HUES64 (cell line): ENCODE measurements at regions not wholly inside any gene's neighbourhood (a gene's known extent, or its start where the extent isn't known, plus 50 kb on each side); places are given as distances from the start of the nearest gene placed in this dataset.

Experiments used
- H3K27ac ChIP-seq: 2 replicates; pipeline ENCODE4 v1.7.0; 2013; ENCODE audit warnings: low read depth, low read length, inconsistent platforms
- H3K27me3 ChIP-seq: 2 replicates; pipeline ENCODE4 v1.6.1; 2013; ENCODE audit warnings: mild to moderate bottlenecking, low read length; ENCODE audit not compliant: insufficient read depth
- H3K36me3 ChIP-seq: 2 replicates; pipeline ENCODE4 v1.6.1; 2013; ENCODE audit warnings: mild to moderate bottlenecking, low read length; ENCODE audit not compliant: insufficient read depth
- H3K4me1 ChIP-seq: 2 replicates; pipeline ENCODE4 v1.6.1; 2013; ENCODE audit warnings: mild to moderate bottlenecking, low read length, moderate library complexity; ENCODE audit not compliant: insufficient read depth
- H3K4me3 ChIP-seq: 2 replicates; pipeline ENCODE4 v1.5.1; 2013; ENCODE audit warnings: mild to moderate bottlenecking, low read length, moderate library complexity
- H3K9ac ChIP-seq: 2 replicates; pipeline ENCODE4 v1.6.1; 2013; ENCODE audit warnings: mild to moderate bottlenecking, low read depth, low read length
- H3K9me3 ChIP-seq: 2 replicates; pipeline ENCODE4 v1.6.1; 2013; ENCODE audit warnings: low read depth, low read length; ENCODE audit not compliant: insufficient read depth
- WGBS: fragments of 150-250, 120-280 bp; methylation state at CpG from one replicate; pipeline ENCODE4 v1.1.7; 2013; ENCODE audit warnings: missing lambda C conversion rate; 5-methylcytosine and 5-hydroxymethylcytosine counted together

GRCh38 chr12:126400831-126401230, 1335.6 kb downstream of the AACS start:
- no peaks in the 10 kb centered on the region for H3K36me3 ChIP-seq
- no peak overlapping the region for H3K9ac ChIP-seq
- H3K27me3 ChIP-seq: no peaks in the 10 kb centered on the region
- no peak overlapping the region for H3K27ac ChIP-seq
- H3K9me3 ChIP-seq: peaks cover 28% of the 10 kb centered on the region
- no peaks in the 10 kb centered on the region; the same call in 1 of the 2 replicates for H3K4me1 ChIP-seq
- no peak overlapping the region for H3K4me3 ChIP-seq

GRCh38 chr12:126404293-126404881, 1339.2 kb downstream of the AACS start:
- WGBS: 96% methylated on average over 5 of the region's 5 CpGs
- H3K4me1 ChIP-seq: no peaks in the 10 kb centered on the region; the same call in 1 of the 2 replicates
- H3K36me3 ChIP-seq: no peaks in the 10 kb centered on the region
- H3K27me3 ChIP-seq: no peaks in the 10 kb centered on the region
- H3K27ac ChIP-seq: no peak overlapping the region
- no peak overlapping the region for H3K9ac ChIP-seq
- H3K9me3 ChIP-seq: peaks cover 3% of the 10 kb centered on the region; the same call in 1 of the 2 replicates
- no peak overlapping the region for H3K4me3 ChIP-seq

GRCh38 chr12:126418400-126418799, 1353.2 kb downstream of the AACS start:
- WGBS: 69% methylated on average over 4 of the region's 5 CpGs
- H3K27ac ChIP-seq: no peak overlapping the region; the same call in 1 of the 2 replicates
- 0 out of 2 replicates have a peak, but pooled peaks cover 5% of the 10 kb centered on the region for H3K4me1 ChIP-seq
- no peak overlapping the region for H3K4me3 ChIP-seq
- no peaks in the 10 kb centered on the region for H3K27me3 ChIP-seq
- H3K9ac ChIP-seq: no peak overlapping the region
- H3K36me3 ChIP-seq: no peaks in the 10 kb centered on the region
- no peaks in the 10 kb centered on the region for H3K9me3 ChIP-seq

GRCh38 chr12:126419131-126419530, 1353.9 kb downstream of the AACS start:
- no peaks in the 10 kb centered on the region for H3K9me3 ChIP-seq
- H3K27ac ChIP-seq: peak overlapping the region; percentile 17; the same call in 1 of the 2 replicates
- H3K4me3 ChIP-seq: no peak overlapping the region
- 36% methylated on average over 2 of the region's 2 CpGs for WGBS
- H3K27me3 ChIP-seq: no peaks in the 10 kb centered on the region
- 0 out of 2 replicates have a peak, but pooled peaks cover 5% of the 10 kb centered on the region for H3K4me1 ChIP-seq
- H3K9ac ChIP-seq: no peak overlapping the region
- H3K36me3 ChIP-seq: no peaks in the 10 kb centered on the region

DNA sequence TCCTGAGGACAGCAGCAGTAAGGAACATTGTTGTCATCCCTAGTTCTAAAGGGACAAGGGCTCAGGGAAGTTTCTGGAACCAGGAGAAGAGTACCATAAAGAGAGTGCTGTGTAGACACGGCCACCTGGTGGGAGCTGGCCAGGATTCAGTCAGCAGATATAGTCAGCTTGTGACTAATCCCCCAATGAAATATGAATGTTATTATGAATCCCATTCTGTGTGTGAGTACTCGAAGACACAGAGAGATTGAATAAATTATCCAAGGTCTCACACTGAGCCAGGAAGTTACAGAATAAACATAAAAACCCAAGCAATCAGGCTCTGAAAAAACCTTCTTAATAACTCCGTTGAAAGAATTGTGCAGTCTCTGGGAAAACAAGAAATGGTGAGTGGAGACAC, 1359.5 kb downstream of the AACS start:
- Histone ChIP-seq H3K9ac (no peak overlapping the region), H3K4me1 (no peaks in the 10 kb centered on the region), H3K4me3 (no peak overlapping the region), H3K36me3 (no peaks in the 10 kb centered on the region), H3K27ac (no peak overlapping the region), H3K9me3 (0 out of 2 replicates have a peak, but pooled peaks cover 3% of the 10 kb centered on the region), H3K27me3 (no peaks in the 10 kb centered on the region)
- 88% methylated on average over 3 of the region's 3 CpGs for WGBS

GRCh38 chr12:126425264-126425663, 1360.0 kb downstream of the AACS start:
- Histone ChIP-seq H3K4me3 (no peak overlapping the region), H3K27me3 (no peaks in the 10 kb centered on the region), H3K36me3 (no peaks in the 10 kb centered on the region), H3K27ac (no peak overlapping the region), H3K9me3 (0 out of 2 replicates have a peak, but pooled peaks cover 3% of the 10 kb centered on the region), H3K9ac (no peak overlapping the region), H3K4me1 (no peaks in the 10 kb centered on the region)
- WGBS: 84% methylated on average over 5 of the region's 7 CpGs

DNA sequence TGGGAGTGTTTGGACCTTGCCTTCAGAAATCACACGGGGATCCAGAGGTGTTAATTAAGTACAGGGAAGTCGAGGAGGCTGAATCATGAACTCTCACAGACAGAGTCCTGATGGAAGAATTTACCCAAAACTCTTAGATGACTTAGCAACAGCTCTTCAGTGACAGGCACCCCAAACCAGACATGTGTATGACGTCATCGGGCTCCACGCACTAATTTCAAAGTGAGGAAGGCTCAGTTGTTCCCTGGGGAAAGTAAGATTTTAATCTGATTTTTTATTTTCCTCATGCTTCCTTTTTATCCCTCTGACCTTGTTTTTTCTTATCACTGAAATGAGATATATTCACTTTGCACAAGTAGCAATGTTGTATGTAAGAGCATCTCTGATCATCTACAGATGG, 1363.5 kb downstream of the AACS start:
- Histone ChIP-seq H3K4me3 (no peak overlapping the region), H3K9ac (no peak overlapping the region), H3K27ac (no peak overlapping the region), H3K27me3 (no peaks in the 10 kb centered on the region), H3K9me3 (0 out of 2 replicates have a peak, but pooled peaks cover 3% of the 10 kb centered on the region), H3K36me3 (no peaks in the 10 kb centered on the region), H3K4me1 (0 out of 2 replicates have a peak, but pooled peaks cover 6% of the 10 kb centered on the region)
- 98% methylated on average over 5 of the region's 5 CpGs for WGBS

DNA sequence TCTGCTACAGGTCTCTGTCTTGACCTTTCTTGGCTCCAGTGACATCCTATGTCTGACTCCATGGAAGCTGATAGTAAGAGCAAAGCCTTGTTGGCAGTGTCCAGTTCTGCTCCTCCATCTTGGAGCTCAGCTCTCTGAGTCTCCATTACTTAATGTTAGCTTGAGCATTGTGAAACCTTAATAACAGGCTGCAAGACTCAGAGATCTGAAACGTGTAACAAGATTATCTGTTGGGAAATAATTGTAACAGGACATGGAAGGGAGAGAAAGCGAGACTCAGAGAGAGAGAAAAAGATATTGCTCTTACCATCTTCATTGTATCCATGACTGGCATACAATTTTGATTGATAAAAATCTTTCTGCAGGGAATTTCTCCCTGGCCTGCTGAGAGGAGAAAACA, 1365.7 kb downstream of the AACS start:
- 0 out of 2 replicates have a peak, but pooled peaks cover 6% of the 10 kb centered on the region for H3K4me1 ChIP-seq
- no peaks in the 10 kb centered on the region for H3K27me3 ChIP-seq
- no peaks in the 10 kb centered on the region for H3K36me3 ChIP-seq
- WGBS: 83% methylated on average over 2 of the region's 2 CpGs
- 0 out of 2 replicates have a peak, but pooled peaks cover 3% of the 10 kb centered on the region for H3K9me3 ChIP-seq
- H3K4me3 ChIP-seq: no peak overlapping the region
- H3K27ac ChIP-seq: no peak overlapping the region
- no peak overlapping the region for H3K9ac ChIP-seq

DNA sequence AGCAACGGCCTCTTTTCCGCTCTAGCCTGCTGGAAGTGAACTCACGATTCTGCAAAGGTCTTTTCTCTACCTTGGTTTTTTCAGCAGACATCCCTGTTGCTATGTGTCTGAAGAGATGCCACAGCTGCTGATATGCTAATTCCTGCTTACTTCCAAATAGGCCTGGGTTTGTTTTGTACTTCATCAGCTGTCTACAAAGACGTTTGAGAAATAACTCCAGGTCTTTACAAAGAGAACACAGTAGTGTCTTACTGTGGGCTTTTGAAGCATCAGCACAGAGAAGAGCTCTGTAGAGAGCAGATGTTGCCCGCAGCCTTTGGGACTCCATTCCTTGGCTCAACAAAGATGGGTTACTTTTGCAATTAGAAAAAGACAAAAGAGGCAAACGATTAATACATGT, 1366.5 kb downstream of the AACS start:
- no peaks in the 10 kb centered on the region for H3K36me3 ChIP-seq
- 0 out of 2 replicates have a peak, but pooled peaks cover 3% of the 10 kb centered on the region for H3K9me3 ChIP-seq
- no peak overlapping the region for H3K27ac ChIP-seq
- 0 out of 2 replicates have a peak, but pooled peaks cover 6% of the 10 kb centered on the region for H3K4me1 ChIP-seq
- no peak overlapping the region for H3K9ac ChIP-seq
- 76% methylated on average over 6 of the region's 6 CpGs for WGBS
- no peak overlapping the region for H3K4me3 ChIP-seq
- H3K27me3 ChIP-seq: no peaks in the 10 kb centered on the region

DNA sequence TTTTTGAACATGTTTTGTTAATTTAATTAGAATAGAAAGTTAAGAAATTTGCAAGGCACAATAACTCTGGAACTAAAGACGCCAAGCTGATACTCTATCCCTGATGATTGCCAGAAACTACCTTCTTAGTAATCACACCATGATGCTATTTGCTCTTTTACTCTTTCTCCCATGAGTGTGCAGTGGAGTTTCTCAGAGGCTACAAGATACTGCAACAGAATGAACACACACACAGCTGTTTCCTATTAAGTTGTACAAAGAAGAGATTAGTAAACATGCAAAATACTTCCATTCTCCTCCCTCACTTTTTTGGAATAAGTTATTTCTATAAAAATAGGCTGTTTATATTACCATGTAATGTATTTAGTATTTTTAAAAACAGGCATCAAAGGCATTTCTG, 1367.5 kb downstream of the AACS start:
- H3K4me1 ChIP-seq: 0 out of 2 replicates have a peak, but pooled peaks cover 6% of the 10 kb centered on the region
- no peak overlapping the region for H3K4me3 ChIP-seq
- no peaks in the 10 kb centered on the region for H3K27me3 ChIP-seq
- 100% methylated on average over 1 of the region's 1 CpG for WGBS
- no peaks in the 10 kb centered on the region for H3K36me3 ChIP-seq
- H3K27ac ChIP-seq: no peak overlapping the region
- 0 out of 2 replicates have a peak, but pooled peaks cover 3% of the 10 kb centered on the region for H3K9me3 ChIP-seq
- no peak overlapping the region for H3K9ac ChIP-seq

GRCh38 chr12:126434412-126434985, 1369.3 kb downstream of the AACS start:
- 0 out of 2 replicates have a peak, but pooled peaks cover under 1% of the 10 kb centered on the region for H3K9me3 ChIP-seq
- H3K4me3 ChIP-seq: no peak overlapping the region
- no peak overlapping the region for H3K9ac ChIP-seq
- no peak overlapping the region for H3K27ac ChIP-seq
- WGBS: 95% methylated on average over 5 of the region's 5 CpGs
- H3K36me3 ChIP-seq: no peaks in the 10 kb centered on the region
- no peaks in the 10 kb centered on the region for H3K27me3 ChIP-seq
- 0 out of 2 replicates have a peak, but pooled peaks cover 6% of the 10 kb centered on the region for H3K4me1 ChIP-seq
